Epithelial cell of esophagus (primary cell): ENCODE measurements at regions not wholly inside any gene's neighbourhood (a gene's known extent, or its start where the extent isn't known, plus 50 kb on each side); places are given as distances from the start of the nearest gene placed in this dataset.
A peak's percentile ranks its signal among the peaks of the same experiment; 100 is the strongest.

Experiments
- DNase-seq: peaks from one replicate; pipeline ENCODE4 v3.0.0; 2010; ENCODE audit warnings: low read depth
- H3K4me3 ChIP-seq: 2 replicates; pipeline ENCODE4 v1.5.1; 2011; ENCODE audit warnings: mild to moderate bottlenecking, low read length, control low read depth
- TF ChIP-seq, protein P1 (sequence below): IDR thresholded peaks from 2 replicates; pipeline ENCODE4 v1.5.1; 2011; ENCODE audit warnings: low read depth, mild to moderate bottlenecking, low read length, control low read depth, inconsistent platforms; ENCODE audit not compliant: insufficient read depth; ENCODE audit errors: missing control alignments

DNA sequence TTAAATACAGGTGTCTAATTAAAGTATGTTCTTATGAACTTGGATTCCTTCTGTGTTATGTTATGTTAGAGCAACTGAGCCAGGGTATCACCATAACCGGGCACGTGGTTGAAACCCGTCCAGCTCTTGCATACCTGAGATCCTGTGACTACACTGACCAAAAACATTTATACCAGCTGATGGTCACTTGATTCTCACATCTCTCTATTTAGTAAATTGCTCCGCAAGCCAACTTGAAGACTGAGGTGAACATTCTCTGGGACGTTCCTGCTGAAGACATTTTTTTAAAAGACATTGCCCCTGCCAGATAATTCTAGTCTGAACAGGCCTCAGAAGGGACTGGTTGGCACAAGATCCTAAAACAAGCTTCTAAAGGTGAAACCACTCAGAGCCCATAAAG, 550.0 kb upstream of the DIPK2B start:
- TF ChIP-seq, protein P1, sequence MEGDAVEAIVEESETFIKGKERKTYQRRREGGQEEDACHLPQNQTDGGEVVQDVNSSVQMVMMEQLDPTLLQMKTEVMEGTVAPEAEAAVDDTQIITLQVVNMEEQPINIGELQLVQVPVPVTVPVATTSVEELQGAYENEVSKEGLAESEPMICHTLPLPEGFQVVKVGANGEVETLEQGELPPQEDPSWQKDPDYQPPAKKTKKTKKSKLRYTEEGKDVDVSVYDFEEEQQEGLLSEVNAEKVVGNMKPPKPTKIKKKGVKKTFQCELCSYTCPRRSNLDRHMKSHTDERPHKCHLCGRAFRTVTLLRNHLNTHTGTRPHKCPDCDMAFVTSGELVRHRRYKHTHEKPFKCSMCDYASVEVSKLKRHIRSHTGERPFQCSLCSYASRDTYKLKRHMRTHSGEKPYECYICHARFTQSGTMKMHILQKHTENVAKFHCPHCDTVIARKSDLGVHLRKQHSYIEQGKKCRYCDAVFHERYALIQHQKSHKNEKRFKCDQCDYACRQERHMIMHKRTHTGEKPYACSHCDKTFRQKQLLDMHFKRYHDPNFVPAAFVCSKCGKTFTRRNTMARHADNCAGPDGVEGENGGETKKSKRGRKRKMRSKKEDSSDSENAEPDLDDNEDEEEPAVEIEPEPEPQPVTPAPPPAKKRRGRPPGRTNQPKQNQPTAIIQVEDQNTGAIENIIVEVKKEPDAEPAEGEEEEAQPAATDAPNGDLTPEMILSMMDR, result no peak
- peak; percentile 53 for DNase-seq
- H3K4me3 ChIP-seq, result no peak overlapping the region

DNA sequence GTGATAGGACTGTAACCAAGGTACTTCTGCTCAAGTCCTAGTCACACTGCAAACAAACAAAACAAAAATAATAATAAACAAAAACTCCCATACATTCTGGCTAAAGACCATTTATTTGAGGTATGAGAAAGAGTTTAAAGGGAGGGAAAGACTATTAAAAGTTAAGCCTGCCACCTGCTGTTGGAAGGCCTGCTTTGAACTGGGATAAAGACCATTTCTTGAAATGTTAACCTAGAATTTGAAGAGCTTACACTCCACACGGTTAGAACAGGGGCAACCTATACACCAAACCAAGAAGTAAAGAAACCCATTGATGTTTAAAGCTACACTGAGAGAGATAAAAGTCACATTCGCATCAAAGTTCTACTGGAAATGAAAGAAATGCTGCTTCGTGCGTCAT, 548.7 kb upstream of the DIPK2B start:
- no peak for DNase-seq
- no peak overlapping the region for H3K4me3 ChIP-seq
- TF ChIP-seq, protein P1, result peak; percentile 30

DNA sequence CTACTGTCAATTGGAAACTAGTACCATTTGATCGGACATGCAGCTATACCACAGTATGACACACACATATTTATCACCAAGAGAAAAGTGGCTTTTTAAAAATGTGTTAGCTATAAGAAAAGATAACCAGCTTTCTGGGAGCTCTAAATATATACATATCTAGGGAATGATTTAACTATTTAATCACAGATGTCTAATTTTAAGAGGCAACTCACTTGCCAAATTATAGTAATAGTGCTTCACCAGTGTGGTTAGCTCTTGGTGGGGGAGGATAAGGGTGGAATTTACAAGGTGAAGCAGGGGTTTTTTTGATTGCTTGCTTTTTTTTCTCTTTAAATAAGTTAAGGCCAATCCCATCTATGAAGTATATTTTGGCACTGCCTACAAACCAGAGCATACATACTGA, 547.7 kb upstream of the DIPK2B start:
- no peak for DNase-seq
- H3K4me3 ChIP-seq, result no peak overlapping the region
- TF ChIP-seq, protein P1, result no peak

DNA sequence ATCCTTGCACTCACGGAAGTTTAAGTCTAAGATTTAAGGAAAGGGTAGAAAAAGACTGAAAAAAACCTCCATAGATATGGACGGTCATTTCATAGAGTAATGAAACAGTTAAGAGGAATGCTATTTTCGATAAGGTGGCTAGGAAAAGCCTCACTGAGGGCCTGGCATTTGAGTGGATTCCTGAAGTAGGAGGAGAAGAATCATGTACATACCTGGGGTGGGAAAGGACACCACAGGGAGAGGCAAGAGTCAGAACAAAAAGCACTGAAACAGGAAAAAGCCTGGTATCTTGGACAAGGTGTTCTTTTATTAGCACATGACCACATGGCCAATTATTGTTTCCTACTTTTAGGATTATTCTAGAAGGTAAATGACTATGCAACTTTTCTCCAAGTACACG, 547.2 kb upstream of the DIPK2B start:
- no peak for DNase-seq
- TF ChIP-seq, protein P1, result no peak
- H3K4me3 ChIP-seq, result no peak overlapping the region

DNA sequence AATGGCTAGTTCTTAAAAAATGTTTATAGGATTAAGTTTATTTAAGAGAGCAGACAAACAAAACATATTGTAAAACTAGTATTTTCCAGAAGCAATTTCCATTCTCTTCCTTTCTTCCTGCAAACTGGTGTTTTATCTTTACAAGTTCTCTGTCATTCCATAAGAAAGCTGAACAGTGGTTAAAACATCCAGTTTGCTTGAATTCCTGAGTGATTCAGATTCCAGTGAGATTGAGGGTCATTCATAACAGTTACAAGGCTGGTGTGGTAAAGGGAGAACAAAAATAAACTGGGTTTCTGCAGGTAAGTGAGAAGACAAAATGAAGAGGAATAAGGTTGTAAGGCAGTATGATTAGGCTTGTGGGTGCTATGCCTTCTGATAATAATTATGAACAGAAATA, 544.8 kb upstream of the DIPK2B start:
- DNase-seq, result no peak
- TF ChIP-seq, protein P1, result no peak
- no peak overlapping the region for H3K4me3 ChIP-seq

- no peak for DNase-seq
- TF ChIP-seq, protein P1, result no peak
- H3K4me3 ChIP-seq, result no peak overlapping the region
Observed at GRCh38 chrX:45743906-45744625, 543.4 kb upstream of the DIPK2B start.

DNA sequence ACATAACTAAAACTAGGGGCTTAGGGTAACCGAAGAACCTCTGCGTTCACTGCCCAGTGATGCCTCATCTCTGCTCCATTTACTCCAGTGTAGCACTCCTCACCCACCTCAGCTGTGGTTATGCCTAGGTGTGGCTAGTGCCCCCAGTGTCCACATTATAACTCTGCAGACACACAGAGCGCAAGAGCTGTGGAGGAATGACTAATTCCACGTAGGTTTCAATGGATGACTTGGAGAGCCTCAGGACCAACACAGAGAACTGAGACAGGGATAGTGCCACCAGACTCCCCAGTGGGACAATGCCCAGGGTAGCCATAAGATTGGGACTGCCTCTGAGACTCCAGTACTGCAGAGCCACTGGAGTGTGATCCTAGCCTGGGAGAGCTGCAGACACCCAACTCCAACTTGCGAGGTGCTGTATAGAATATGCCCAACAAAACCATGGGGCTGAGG, 542.4 kb upstream of the DIPK2B start:
- no peak overlapping the region for H3K4me3 ChIP-seq
- TF ChIP-seq, protein P1, result peak; percentile 35
- DNase-seq, result peak; percentile 71
